ENCODE measurements at regions not wholly inside any gene's neighbourhood (a gene's known extent, or its start where the extent isn't known, plus 50 kb on each side); places are given as distances from the start of the nearest gene placed in this dataset.
"Not testable (repeated sequence)": the region's sequence is repeated elsewhere in the genome, so short reads cannot be mapped to it uniquely, and the experiment has no call there.

- peak overlapping the region; percentile 26 for H3K27ac Mint-ChIP-seq (ENCODE audit: unreplicated experiment)
- H3K9me3 Mint-ChIP-seq (ENCODE audit: unreplicated experiment), result peaks cover 38% of the 10 kb centered on the region
- H3K27me3 Mint-ChIP-seq (ENCODE audit: unreplicated experiment), result peaks cover 20% of the 10 kb centered on the region
- no peak overlapping the region for H3K4me3 Mint-ChIP-seq (ENCODE audit: unreplicated experiment)
- no peaks in the 10 kb centered on the region for H3K4me1 Mint-ChIP-seq (ENCODE audit: low read depth, unreplicated experiment)
- TF ChIP-seq, protein P1, sequence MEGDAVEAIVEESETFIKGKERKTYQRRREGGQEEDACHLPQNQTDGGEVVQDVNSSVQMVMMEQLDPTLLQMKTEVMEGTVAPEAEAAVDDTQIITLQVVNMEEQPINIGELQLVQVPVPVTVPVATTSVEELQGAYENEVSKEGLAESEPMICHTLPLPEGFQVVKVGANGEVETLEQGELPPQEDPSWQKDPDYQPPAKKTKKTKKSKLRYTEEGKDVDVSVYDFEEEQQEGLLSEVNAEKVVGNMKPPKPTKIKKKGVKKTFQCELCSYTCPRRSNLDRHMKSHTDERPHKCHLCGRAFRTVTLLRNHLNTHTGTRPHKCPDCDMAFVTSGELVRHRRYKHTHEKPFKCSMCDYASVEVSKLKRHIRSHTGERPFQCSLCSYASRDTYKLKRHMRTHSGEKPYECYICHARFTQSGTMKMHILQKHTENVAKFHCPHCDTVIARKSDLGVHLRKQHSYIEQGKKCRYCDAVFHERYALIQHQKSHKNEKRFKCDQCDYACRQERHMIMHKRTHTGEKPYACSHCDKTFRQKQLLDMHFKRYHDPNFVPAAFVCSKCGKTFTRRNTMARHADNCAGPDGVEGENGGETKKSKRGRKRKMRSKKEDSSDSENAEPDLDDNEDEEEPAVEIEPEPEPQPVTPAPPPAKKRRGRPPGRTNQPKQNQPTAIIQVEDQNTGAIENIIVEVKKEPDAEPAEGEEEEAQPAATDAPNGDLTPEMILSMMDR (IDR thresholded peaks at IDR 0.05; ENCODE audit: partially characterized antibody, unreplicated experiment), result no peak
- DNase-seq, result no peak
- H3K36me3 Mint-ChIP-seq (ENCODE audit: unreplicated experiment), result peaks cover 19% of the 10 kb centered on the region
Observed at GRCh38 chr22:11629661-11630385, 3898.2 kb upstream of the OR11H1 start.

DNA sequence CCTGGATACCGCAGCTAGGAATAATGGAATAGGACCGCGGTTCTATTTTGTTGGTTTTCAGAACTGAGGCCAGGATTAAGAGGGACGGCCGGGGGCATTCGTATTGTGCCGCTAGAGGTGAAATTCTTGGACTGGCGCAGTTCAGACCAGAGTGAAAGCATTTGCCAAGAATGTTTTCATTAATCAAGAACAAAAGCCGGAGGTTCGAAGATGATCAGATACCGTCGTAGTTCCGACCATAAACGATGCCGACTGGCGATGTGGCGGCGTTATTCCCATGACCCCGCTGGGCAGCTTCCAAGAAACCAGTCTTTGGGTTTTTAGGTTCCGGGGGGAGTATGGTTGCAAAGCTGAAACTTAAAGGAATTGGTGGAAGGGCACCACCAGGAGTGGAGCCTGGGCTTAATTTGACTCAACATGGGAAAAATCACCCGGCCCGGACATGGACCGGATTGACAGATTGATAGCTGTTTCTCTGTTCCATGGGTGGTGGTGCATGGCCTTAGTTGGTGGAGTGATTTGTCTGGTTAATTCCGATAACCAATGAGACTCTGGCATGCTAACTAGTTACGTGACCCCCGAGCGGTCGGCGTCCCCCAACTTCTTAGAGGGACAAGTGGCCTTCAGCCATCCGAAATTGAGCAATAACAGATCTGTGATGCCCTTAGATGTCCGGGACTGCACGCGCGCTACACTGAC is 3897.5 kb upstream of the OR11H1 start:
- H3K27me3 Mint-ChIP-seq (ENCODE audit: unreplicated experiment), result peaks cover 20% of the 10 kb centered on the region
- not testable (repeated sequence) for H3K4me1 Mint-ChIP-seq (ENCODE audit: low read depth, unreplicated experiment); H3K4me3 Mint-ChIP-seq (ENCODE audit: unreplicated experiment); DNase-seq
- peaks cover 34% of the 10 kb centered on the region for H3K9me3 Mint-ChIP-seq (ENCODE audit: unreplicated experiment)
- peaks cover 19% of the 10 kb centered on the region for H3K36me3 Mint-ChIP-seq (ENCODE audit: unreplicated experiment)
- peak overlapping the region; percentile 55 for H3K27ac Mint-ChIP-seq (ENCODE audit: unreplicated experiment)

Data from glutamatergic neuron (in vitro differentiated cells).